Chondrocyte (in vitro differentiated cells): ENCODE measurements at regions not wholly inside any gene's neighbourhood (a gene's known extent, or its start where the extent isn't known, plus 50 kb on each side); places are given as distances from the start of the nearest gene placed in this dataset.

Experiments used
- DNase-seq: peaks from one replicate; pipeline ENCODE4 v3.0.0; 2021; ENCODE audit warnings: mixed read lengths, low spot score
- H3K27ac Mint-ChIP-seq: one replicate; pipeline ENCODE4 v1.8.0; 2021; ENCODE audit warnings: mild to moderate bottlenecking, moderate library complexity, mixed read lengths; ENCODE audit not compliant: unreplicated experiment
- H3K27me3 Mint-ChIP-seq: 2 replicates; pipeline ENCODE4 v1.8.0; 2021; ENCODE audit warnings: low read depth, mixed read lengths
- H3K36me3 Mint-ChIP-seq: 2 replicates; pipeline ENCODE4 v1.8.0; 2021; ENCODE audit warnings: low read depth, mixed read lengths
- H3K4me1 Mint-ChIP-seq: 2 replicates; pipeline ENCODE4 v1.8.0; 2021; ENCODE audit warnings: low read depth, mild to moderate bottlenecking, mixed read lengths
- H3K4me3 Mint-ChIP-seq: one replicate; pipeline ENCODE4 v1.8.0; 2021; ENCODE audit warnings: mild to moderate bottlenecking, moderate library complexity, mixed read lengths; ENCODE audit not compliant: unreplicated experiment
- H3K9me3 Mint-ChIP-seq: 2 replicates; pipeline ENCODE4 v1.8.0; 2021; ENCODE audit warnings: low read depth, mixed read lengths
- CTCF ChIP-seq: fragments of 200-600 bp; sonication (generic); IDR thresholded peaks from 2 replicates; pipeline ENCODE4 v1.5.0; 2021; ENCODE audit warnings: antibody characterized with exemption, mild to moderate bottlenecking, moderate library complexity

GRCh38 chr1:73160759-73161158 lies 878.4 kb upstream of the NEGR1 start:
- H3K4me1 Mint-ChIP-seq: no peaks in the 10 kb centered on the region
- no peak overlapping the region for H3K27ac Mint-ChIP-seq

GRCh38 chr1:73144311-73144710 lies 862.0 kb upstream of the NEGR1 start:
- no peaks in the 10 kb centered on the region for H3K27me3 Mint-ChIP-seq
- H3K4me3 Mint-ChIP-seq: no peak overlapping the region
- peaks cover 3% of the 10 kb centered on the region for H3K9me3 Mint-ChIP-seq
- H3K4me1 Mint-ChIP-seq: no peaks in the 10 kb centered on the region
- TF ChIP-seq CTCF: no peak
- no peak for DNase-seq
- no peak overlapping the region for H3K27ac Mint-ChIP-seq
- H3K36me3 Mint-ChIP-seq: no peaks in the 10 kb centered on the region

More at GRCh38 chr1:73160759-73161158, 878.4 kb upstream of the NEGR1 start:
- H3K4me3 Mint-ChIP-seq: no peak overlapping the region
- no peaks in the 10 kb centered on the region for H3K36me3 Mint-ChIP-seq
- TF ChIP-seq CTCF: no peak
- DNase-seq: no peak
- peaks cover 7% of the 10 kb centered on the region for H3K27me3 Mint-ChIP-seq
- peaks cover 5% of the 10 kb centered on the region for H3K9me3 Mint-ChIP-seq

- Mint-ChIP-seq H3K36me3 (no peaks in the 10 kb centered on the region), H3K27me3 (no peaks in the 10 kb centered on the region), H3K27ac (no peak overlapping the region), H3K4me3 (no peak overlapping the region), H3K9me3 (peaks cover 3% of the 10 kb centered on the region), H3K4me1 (no peaks in the 10 kb centered on the region)
- TF ChIP-seq CTCF: no peak
- no peak for DNase-seq
These were observed 854.6 kb upstream of the NEGR1 start for GRCh38 chr1:73136975-73137374.

- Mint-ChIP-seq H3K27ac (no peak overlapping the region), H3K27me3 (peaks cover 3% of the 10 kb centered on the region), H3K36me3 (peaks cover 2% of the 10 kb centered on the region), H3K9me3 (peaks cover 9% of the 10 kb centered on the region), H3K4me3 (no peak overlapping the region), H3K4me1 (no peaks in the 10 kb centered on the region)
- DNase-seq: no peak
- TF ChIP-seq CTCF: no peak
These were observed 824.6 kb upstream of the NEGR1 start for GRCh38 chr1:73106931-73107330.

GRCh38 chr1:73105755-73106154 lies 823.4 kb upstream of the NEGR1 start:
- no peak for TF ChIP-seq CTCF
- Mint-ChIP-seq H3K27me3 (no peaks in the 10 kb centered on the region), H3K36me3 (peaks cover 2% of the 10 kb centered on the region), H3K27ac (no peak overlapping the region), H3K9me3 (peaks cover 9% of the 10 kb centered on the region), H3K4me3 (no peak overlapping the region), H3K4me1 (no peaks in the 10 kb centered on the region)
- DNase-seq: no peak
